ENCODE measurements at regions not wholly inside any gene's neighbourhood (a gene's known extent, or its start where the extent isn't known, plus 50 kb on each side); places are given as distances from the start of the nearest gene placed in this dataset.

- TF ChIP-seq, protein P1, sequence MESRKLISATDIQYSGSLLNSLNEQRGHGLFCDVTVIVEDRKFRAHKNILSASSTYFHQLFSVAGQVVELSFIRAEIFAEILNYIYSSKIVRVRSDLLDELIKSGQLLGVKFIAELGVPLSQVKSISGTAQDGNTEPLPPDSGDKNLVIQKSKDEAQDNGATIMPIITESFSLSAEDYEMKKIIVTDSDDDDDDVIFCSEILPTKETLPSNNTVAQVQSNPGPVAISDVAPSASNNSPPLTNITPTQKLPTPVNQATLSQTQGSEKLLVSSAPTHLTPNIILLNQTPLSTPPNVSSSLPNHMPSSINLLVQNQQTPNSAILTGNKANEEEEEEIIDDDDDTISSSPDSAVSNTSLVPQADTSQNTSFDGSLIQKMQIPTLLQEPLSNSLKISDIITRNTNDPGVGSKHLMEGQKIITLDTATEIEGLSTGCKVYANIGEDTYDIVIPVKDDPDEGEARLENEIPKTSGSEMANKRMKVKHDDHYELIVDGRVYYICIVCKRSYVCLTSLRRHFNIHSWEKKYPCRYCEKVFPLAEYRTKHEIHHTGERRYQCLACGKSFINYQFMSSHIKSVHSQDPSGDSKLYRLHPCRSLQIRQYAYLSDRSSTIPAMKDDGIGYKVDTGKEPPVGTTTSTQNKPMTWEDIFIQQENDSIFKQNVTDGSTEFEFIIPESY (IDR thresholded peaks at IDR 0.05), result no peak
- TF ChIP-seq, protein P2, sequence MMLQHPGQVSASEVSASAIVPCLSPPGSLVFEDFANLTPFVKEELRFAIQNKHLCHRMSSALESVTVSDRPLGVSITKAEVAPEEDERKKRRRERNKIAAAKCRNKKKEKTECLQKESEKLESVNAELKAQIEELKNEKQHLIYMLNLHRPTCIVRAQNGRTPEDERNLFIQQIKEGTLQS (IDR thresholded peaks at IDR 0.05), result no peak
- TF ChIP-seq CTCF (IDR thresholded peaks at IDR 0.05; ENCODE audit: low read depth, low read length, missing input control) (no peak), REST (IDR thresholded peaks at IDR 0.05) (no peak)
Measured at GRCh38 chr11:81892770-81893635, 840.7 kb downstream of the FAM181B start.

Data from liver (tissue), 3 donors.